Right ventricle myocardium superior (tissue), 1 donor: ENCODE measurements at regions not wholly inside any gene's neighbourhood (a gene's known extent, or its start where the extent isn't known, plus 50 kb on each side); places are given as distances from the start of the nearest gene placed in this dataset.
"Not testable (repeated sequence)": the region's sequence is repeated elsewhere in the genome, so short reads cannot be mapped to it uniquely, and the experiment has no call there.

Experiments
- ATAC-seq: fragments of 200-7000 bp; cut with Tn5 transposase; one replicate; pipeline ENCODE4 v1.9.1; 2020; ENCODE audit warnings: mild to moderate bottlenecking; ENCODE audit not compliant: poor library complexity
- DNase-seq: peaks from one replicate; pipeline ENCODE4 v3.0.0-alpha.2; 2020
- intact Hi-C: fragments of 100-400 bp; cut with DNase I; formaldehyde crosslinking; loops from one replicate; pipeline ENCODE4 v1.11.2; 2022
- donor health status: DM: no; HTN: yes; CAD: no; lungs with severe emphysema.

DNA sequence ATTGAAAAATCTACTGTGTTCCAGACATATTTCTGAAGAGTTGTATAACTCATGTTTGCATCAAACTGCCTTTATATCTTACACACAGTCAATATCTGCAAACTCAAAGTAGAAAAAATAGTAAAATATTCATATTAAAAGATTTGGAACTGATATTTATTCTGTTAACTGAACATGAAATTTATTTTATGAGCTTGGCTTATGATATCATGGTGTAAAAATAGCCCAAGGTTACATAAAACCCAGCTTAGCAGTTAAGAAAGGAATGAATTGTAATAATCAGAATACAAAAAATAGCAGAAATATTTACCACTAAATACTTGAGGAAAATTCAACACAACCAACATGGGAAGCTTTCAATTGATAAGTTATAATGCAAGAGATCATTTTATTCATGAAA lies 367.9 kb downstream of the FLRT2 start:
- ATAC-seq (no peak), DNase-seq (no peak)
- intact Hi-C loops: no loop called here

DNA sequence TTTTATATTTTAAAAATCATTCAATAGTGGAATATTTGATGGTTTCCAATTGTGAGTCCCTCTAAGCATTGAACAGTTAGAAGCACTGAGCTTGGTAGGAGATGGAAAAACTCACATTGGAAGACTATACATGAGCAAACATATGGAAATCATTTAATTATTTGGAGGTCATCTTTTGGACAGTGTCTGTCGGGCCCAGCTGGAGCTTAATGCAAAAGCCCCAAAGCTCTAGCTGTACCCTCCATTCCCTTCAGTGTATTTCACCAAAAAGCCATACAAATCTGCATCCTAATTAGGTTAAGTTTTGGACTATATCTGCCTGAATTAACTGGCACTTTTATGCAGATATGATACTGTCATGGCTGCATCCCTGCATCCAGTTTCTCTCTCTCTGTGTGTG lies 365.7 kb downstream of the FLRT2 start:
- DNase-seq (no peak), ATAC-seq (no peak)
- intact Hi-C loops: no loop called here

DNA sequence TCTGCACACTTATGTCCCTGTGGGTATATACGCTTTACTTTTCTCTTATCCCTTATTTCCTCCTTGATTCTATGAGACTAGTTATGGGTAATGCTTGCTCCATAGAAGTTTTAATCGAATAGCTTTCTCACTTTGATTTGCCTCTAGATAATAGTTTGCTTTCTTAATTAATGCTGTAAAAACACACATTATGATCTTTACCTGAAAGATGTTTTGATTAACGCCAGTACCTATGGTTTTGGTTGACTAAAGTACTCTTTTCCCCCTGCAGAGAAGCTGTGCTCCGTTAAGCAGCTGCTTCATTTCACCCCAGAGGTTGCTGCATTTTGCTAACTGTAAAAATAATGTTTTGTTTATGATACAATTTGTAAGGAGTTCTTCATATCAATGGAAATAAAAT lies 362.3 kb downstream of the FLRT2 start:
- intact Hi-C loops: no loop called here
- no peak for ATAC-seq

DNA sequence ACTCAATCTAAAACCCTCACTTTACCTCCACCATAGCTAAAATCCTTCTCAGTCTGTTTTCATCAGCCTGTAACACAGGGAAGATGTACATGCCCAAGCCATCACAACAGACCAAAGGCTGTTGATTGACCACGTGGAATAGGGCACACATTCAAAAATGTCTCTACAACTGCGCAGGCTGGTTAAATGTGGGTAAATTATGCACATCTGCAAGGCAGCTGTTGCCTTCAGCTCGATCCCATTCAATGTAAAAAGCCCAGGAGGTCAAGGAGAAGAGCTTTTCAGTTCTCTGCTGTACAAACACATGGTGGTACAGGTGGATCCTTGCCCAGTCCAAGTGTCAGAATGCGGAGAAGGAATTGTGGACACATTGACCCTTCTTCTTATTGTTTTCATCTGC lies 354.0 kb downstream of the FLRT2 start:
- DNase-seq (no peak), ATAC-seq (no peak)
- intact Hi-C loops: no loop called here

More for the DNA sequence above, 362.3 kb downstream of the FLRT2 start:
- DNase-seq: no peak

DNA sequence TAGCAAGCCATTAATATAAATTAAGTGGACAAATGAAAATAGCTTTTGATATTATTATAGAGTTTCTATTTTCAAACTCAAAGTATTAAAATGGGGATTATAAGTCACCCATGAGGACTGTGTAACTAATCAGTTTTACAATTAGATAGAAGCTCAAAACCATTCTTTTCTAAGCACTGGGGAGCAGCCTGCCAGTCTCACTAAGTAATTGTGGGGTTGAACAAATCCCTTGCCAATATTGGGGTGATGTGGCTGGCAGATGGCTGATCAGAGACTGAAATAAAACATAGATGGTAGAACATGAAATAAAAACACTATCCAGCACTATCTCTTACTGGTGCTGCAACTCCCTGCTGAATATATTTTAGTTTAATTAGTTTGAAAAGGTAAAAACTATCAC lies 353.2 kb downstream of the FLRT2 start:
- no peak for DNase-seq
- ATAC-seq: no peak
- intact Hi-C loops: no loop called here

DNA sequence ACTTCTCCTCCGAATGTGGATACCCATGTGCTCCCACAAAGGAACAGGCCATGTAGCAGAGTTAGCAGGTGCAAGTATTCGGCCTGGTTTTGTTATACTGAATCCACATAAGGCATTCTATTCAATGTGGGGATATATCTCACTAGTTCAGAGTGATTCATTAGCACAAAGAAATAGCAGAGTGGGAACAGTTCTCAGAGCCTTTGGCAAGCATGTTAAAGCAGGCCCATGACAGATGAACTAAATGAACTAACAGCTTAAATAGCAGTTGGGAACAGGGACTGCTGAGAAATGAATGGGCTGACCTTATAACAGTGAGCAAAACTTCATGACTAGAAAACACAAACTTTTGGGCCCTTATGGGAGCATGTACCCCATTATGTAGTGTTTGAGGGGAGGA lies 352.0 kb downstream of the FLRT2 start:
- DNase-seq (no peak), ATAC-seq (no peak)
- intact Hi-C loops: no loop called here

DNA sequence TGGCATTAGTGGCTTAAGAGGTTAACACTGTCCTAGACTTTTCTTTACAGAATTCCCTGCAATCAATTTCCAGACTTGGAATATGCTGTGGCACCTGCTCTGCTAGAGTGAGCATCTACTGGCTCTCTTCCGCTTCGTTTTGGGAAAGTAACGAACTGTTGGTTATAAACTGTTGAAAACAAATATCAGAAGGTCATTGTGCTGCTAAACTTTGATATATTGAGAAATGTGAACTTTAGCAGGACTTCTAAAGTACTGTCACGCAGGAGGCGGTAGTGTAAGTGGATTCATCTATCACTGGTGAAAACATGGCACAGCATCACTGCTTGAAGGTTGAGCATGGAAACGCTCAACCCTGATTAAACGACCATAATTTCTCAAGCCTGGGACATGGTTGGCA lies 348.9 kb downstream of the FLRT2 start:
- intact Hi-C loops: no loop called here
- ATAC-seq (no peak), DNase-seq (no peak)

DNA sequence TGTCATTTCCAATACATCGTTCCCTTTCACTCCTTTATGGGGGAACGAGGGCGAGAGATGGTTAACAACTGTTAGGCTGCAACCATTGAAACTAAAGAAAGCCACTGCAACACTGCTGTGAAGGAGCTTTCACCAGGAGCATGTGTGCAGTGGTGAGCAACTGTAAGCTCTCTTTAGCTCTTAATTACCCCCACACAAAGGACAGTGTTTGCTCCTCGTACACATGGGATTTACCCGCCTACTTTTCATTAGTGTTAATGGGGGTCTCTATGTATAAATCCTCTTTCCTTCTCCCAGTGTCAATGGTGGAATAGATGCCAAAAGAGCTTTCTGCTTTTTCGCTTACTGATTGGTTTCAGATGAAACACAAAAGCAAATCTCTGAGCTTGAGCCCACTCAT lies 343.1 kb downstream of the FLRT2 start:
- ATAC-seq: no peak
- DNase-seq: no peak
- intact Hi-C loops: no loop called here

DNA sequence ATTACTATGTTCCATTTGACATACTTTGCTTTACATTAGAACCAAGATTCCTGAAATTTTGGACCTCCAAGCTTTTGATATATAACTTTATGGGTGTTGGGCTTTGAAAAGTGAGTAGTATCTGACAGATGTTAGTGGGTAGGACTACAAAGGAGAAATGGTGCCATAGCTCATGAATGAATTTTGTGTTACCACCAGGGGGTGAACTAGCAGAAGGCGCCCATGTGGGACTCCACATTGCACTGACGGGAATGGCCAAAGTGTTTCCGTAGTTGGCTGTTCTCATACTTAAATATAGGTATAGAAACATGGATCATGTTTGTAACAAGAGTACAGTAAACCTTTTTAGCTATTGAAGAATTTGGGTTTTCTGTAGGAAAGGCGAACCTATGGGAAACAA lies 337.5 kb downstream of the FLRT2 start:
- intact Hi-C loops: no loop called here
- DNase-seq (no peak), ATAC-seq (no peak)

DNA sequence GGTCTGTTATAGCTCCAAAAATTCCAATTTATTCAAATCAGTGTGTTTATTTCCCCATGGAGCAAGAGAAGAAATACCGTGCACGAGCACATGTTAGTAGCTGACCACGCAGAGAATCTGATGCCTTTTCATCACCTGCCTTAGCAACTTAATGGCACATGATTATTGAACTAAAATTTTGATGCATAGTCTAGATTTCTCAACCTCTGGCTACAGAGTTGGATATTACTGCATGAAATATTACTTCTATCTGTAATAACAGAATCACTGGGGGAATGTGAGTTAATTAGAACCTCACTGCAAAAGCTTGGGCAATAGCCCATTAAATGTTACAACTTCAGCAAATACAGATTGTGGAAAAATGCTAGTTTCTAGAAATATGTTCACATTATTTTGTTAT lies 335.8 kb downstream of the FLRT2 start:
- ATAC-seq: no peak
- intact Hi-C loops: no loop called here

DNA sequence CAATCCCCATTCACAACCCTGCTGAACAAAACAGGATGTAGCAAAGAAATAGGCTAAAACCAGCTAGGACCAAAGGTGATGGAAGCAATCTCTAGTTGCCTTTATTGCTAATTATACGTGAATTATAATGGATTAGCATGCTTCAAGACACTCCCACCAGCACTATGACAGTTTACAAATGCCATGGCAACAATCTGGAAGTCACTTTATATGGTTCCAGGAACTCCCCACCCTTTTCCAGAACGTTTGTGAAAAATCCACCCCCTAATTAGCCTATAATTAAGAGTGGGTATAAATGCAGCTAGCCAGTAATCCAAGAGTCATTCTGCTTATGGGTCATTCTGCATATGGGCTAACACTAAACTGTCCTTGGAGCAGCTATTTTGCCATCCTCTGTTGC lies 328.7 kb downstream of the FLRT2 start:
- intact Hi-C loops: no loop called here
- DNase-seq (no peak), ATAC-seq (no peak)

More for the DNA sequence above, 335.8 kb downstream of the FLRT2 start:
- no peak for DNase-seq

DNA sequence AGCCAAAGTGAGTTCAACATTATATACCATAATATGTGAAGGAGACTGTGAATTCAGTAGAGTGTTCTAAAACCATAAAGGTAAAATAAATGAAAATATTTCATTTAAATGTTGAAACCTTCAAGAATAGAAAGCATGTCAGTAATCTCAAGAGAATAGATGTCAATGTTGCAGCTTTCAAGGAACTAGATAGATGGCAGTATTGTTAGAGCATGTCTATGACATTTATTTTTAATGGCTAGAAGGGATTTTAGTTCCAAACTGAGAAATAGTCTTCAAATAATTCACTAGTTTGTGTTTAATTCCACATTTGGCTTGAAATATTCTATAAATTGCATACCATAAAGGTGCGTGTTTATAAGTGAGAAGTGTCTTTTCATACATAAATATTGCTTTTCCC lies 326.5 kb downstream of the FLRT2 start:
- intact Hi-C loops: no loop called here
- DNase-seq (no peak), ATAC-seq (no peak)

DNA sequence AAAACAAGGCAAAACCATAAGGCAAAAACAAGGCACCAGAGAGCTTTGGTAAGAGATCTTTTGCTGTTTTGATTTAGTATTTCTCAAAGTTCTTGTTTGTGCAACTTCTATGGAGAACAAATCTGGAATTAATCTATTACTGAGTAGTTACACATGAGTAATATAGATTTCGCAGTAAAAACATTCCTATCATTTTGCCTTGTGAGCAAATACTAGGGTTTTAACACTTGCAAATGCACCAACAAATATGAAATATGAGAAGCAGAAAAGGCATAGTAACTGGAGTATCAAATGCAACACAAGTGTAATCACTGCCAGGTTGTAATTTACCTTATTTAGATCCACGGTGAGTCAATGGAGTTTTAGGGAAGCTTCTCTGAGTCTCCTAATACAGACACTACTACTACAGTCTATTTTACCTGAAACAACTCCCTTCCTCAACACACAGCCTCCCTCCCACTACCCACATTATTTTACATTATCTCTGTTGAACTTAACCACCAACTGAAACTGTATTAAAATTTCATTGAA lies 324.1 kb downstream of the FLRT2 start:
- intact Hi-C loops: no loop called here
- no peak for DNase-seq
- no peak for ATAC-seq

DNA sequence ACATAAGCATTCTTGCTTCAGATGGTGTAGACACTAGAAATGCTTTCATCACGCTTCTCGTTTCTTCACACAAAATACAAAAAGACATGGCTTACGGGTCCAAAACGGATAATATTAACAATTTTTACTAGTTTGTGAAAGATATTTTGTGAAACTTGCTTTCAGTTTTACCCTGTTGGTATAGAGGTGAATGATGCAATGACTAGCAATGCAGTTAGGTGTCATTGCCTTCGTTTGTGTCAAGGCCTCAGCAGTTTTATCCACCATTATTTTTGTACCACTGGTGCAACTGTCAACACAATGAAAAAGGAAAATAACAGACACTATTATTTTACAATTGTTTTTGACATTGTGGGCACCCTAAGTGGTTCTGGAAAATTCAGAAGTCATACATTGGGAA lies 323.0 kb downstream of the FLRT2 start:
- intact Hi-C loops: no loop called here
- ATAC-seq (no peak), DNase-seq (no peak)

DNA sequence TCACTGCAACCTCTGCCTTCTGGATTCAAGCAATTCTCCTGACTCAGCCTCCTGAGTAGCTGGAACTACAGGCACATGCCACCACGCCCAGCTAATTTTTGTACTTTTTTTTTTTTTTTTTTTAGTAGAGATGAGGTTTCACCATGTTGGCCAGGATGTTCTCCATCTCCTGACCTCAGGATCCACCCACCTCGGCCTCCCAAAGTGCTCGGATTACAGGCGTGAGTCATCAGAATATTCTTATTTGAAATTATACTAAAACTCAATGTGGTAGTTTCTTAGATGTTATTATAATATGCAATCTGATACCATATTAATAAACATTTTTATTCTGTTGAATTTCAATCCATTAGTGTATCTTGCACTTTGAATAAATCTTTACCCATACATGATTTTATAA lies 322.2 kb downstream of the FLRT2 start:
- DNase-seq, ATAC-seq, intact Hi-C loops: not testable (repeated sequence)

DNA sequence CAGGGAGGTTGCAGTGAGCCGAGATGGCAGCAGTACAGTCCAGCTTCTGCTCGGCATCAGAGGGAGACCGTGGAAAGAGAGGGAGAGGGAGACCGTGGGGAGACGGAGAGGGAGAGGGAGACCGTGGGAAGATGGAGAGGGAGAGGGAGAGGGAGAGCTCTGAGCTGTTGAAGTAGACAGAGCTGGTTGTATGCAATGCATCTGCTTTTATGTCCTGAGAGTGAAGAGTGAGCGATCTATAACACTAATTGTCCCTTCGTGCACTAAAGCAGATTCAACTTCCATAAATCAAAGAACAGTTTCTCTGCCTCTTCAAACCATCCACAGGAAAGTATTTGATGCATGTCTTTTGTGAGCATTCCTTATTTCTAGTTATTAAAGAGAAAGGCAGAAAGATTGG lies 300.6 kb downstream of the FLRT2 start:
- intact Hi-C loops, DNase-seq, ATAC-seq: not testable (repeated sequence)

DNA sequence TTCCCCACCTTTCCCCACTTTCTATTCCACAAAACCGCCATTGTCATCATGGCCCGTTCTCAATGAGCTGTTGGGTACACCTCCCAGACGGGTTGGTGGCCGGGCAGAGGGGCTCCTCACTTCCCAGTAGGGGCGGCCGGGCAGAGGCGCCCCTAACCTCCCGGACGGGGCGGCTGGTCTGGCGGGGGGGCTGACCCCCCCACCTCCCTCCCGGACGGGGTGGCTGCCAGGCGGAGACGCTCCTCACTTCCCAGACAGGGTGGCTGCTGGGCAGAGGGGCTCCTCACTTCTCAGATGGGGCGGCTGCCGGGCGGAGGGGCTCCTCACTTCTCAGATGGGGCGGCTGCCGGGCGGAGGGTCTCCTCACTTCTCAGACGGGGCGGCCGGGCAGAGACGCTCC lies 299.7 kb downstream of the FLRT2 start:
- intact Hi-C loops, DNase-seq, ATAC-seq: not testable (repeated sequence)

DNA sequence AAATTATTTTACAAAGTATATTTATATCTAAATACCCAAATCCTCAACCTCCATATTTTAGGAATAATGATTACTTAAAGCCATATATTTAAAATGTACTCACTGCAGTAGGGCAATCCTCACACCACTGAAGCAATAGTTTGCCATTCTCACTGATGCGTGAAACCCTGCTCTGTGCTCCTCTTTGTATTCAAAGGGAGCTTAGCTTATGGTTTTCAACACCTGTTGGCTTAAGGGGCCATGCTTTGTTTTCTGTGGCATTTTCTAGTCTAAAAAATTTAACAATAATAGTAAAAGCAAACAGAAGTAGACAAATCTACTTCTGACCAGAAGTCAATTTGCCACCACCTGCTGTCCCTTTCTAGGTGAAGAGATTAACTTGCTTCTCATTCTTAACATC lies 294.6 kb downstream of the FLRT2 start:
- no peak for ATAC-seq
- DNase-seq: no peak
- intact Hi-C loops: no loop called here

DNA sequence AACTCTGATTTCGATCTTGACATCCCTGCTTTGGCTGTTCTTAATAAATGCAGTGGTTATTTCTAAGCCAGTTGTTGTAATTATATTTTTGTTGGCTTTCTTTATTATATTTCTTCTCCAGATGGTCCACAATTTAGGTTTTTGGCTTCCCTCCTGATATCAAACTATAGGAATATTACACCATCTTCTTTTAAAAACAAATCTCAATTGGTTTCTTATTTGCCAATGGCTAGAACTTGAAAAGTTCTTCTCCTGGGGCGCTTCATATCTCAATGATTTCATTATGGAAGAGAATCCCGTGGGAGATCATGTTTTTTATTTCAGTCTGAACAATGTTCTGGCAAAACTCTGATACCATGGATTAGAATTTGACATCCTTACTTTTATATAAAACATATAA lies 292.3 kb downstream of the FLRT2 start:
- ATAC-seq (no peak), DNase-seq (no peak)
- intact Hi-C loops: no loop called here

DNA sequence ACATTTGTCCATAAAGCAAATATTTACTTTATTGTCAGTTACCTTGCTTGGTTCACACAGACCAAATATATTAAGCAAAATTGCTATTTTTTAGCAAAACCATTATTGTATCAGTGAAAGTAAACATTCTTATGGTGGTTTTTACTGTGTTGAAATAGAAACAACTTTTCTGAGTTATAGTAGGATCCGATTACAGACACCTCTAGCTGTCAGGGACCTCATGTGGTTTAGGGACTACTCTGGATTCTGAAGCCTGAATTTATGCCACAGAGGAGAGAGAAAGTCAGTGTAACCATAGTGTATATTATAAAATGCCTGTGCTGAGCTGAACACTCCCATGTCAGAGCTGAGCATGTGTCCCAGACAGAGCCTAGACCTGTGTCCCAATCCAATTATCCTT lies 287.5 kb downstream of the FLRT2 start:
- intact Hi-C loops: no loop called here
- no peak for DNase-seq
- no peak for ATAC-seq

DNA sequence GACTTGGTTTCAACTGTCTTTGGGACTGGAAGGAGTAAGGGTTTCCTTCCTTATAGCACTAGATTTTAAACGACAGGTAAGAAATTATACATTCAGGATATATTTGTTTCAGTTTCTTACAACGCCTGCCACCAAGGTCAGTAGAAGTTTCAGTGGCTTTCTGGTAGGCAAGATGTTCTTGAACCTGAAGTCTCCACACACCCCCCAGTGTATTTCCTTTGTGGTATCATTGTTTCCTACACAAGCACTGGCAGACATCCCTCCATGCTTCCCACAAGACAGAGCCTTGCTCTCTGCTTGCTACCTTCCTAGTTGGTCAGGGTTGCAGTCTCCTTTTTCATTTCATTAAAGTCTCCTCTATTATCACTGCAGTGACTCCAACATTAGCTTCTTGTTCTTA lies 283.1 kb downstream of the FLRT2 start:
- ATAC-seq (no peak), DNase-seq (no peak)
- intact Hi-C loops: no loop called here

DNA sequence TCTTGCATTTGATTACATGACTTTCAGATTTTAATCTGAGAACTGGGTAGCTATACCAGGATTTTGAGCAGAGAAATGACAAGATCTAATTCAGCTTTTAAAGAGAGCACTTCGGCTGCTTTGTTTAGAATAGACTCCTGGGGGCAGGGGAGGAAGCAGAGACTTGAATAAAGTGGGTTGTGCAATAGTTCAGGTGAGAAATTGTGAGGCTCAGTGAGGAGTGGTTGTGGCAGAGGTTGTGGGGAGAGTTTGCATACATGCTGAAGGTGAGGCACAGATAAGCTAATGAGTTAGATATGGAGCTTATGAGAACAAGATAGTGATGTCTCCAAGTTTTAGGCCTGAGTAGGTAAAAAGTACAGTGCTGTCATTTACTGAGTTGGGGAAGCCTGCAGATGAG lies 281.4 kb downstream of the FLRT2 start:
- intact Hi-C loops: no loop called here
- ATAC-seq: no peak
- no peak for DNase-seq
